ENCODE measurements at regions not wholly inside any gene's neighbourhood (a gene's known extent, or its start where the extent isn't known, plus 50 kb on each side); places are given as distances from the start of the nearest gene placed in this dataset.
"Not testable (repeated sequence)": the region's sequence is repeated elsewhere in the genome, so short reads cannot be mapped to it uniquely, and the experiment has no call there.

DNA sequence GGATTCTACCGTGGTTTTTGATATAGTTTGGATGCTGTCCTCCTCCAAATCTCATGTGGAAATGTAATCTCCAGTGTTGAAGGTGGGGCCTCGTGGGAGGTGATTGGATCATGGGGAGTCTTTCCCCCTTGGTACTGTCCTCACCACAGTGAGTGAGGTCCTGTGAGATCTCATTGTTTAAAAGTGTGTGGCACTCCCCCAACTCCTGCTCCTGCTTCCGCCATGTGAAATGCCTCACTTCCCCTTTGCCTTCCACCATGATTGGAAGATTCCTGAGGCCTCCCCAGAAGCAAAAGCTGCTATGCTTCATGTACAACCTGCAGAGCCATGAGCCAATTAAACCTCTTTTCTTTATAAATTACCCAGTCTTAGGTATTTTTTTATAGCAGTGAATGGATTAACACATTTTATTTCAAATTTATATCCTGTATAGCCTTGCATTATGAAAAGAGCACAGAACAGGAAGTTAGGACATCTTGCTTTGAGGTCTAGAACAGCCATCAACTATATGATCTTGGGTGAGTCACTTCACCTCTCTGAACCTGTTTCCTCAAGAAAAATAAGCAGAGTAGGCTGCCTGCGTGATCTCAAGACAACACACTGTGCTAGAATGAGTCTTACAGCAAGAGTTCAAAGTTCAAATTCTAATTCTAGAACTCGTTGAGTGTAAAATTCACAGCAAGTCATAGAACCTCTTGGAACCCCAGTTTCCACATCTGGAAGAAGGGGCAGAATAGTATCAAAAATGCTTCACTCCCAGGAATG lies 160.9 kb upstream of the EEA1 start:
- H3K4me1 ChIP-seq (ENCODE audit: control insufficient read depth in 1 of 2, low read depth in 2 of 2), result peaks cover 5 to 7% of the 10 kb centered on the region in 2 donors
- no peak overlapping the region for H3K4me3 ChIP-seq
- no peak for ATAC-seq (ENCODE audit: insufficient number of reproducible peaks, low FRiP score, low read depth)
- H3K27ac ChIP-seq, result no peak overlapping the region
- no peaks in the 10 kb centered on the region for H3K27me3 ChIP-seq (replicated peaks; ENCODE audit: insufficient read depth)
- TF ChIP-seq, protein P1, sequence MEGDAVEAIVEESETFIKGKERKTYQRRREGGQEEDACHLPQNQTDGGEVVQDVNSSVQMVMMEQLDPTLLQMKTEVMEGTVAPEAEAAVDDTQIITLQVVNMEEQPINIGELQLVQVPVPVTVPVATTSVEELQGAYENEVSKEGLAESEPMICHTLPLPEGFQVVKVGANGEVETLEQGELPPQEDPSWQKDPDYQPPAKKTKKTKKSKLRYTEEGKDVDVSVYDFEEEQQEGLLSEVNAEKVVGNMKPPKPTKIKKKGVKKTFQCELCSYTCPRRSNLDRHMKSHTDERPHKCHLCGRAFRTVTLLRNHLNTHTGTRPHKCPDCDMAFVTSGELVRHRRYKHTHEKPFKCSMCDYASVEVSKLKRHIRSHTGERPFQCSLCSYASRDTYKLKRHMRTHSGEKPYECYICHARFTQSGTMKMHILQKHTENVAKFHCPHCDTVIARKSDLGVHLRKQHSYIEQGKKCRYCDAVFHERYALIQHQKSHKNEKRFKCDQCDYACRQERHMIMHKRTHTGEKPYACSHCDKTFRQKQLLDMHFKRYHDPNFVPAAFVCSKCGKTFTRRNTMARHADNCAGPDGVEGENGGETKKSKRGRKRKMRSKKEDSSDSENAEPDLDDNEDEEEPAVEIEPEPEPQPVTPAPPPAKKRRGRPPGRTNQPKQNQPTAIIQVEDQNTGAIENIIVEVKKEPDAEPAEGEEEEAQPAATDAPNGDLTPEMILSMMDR (IDR thresholded peaks at IDR 0.05), result no peak
- H3K36me3 ChIP-seq, result no peaks in the 10 kb centered on the region
- no peak for DNase-seq (ENCODE audit: low spot score)
- H3K9me3 ChIP-seq, result no peaks in the 10 kb centered on the region

DNA sequence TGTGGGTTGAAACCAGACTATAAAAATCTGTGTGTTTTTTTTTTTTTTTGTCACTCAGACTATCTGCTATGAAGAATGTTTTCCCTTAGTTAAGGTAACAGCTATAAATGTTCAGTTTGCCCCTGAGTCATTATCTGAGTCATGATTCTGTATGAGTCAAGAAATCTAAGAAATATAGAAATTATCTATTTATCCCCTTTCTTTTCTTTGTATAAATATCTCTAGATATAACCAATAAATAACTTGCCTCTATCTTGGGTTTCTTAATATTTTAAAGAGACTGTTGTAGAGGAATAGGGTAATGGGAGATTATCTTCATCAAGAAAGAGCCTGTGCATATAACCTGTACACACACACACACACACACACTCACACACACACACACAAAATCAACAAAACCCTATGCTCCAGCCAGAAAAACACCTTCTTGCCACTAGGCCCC lies 161.7 kb upstream of the EEA1 start:
- no peak overlapping the region for H3K27ac ChIP-seq
- no peaks in the 10 kb centered on the region for H3K9me3 ChIP-seq
- TF ChIP-seq, protein P1 (IDR thresholded peaks at IDR 0.05), result no peak
- H3K4me3 ChIP-seq, result no peak overlapping the region
- DNase-seq (ENCODE audit: low spot score) (no peak), ATAC-seq (ENCODE audit: insufficient number of reproducible peaks, low FRiP score, low read depth) (no peak)
- peaks cover 5 to 7% of the 10 kb centered on the region in 2 donors for H3K4me1 ChIP-seq (ENCODE audit: control insufficient read depth in 1 of 2, low read depth in 2 of 2)
- H3K27me3 ChIP-seq (replicated peaks; ENCODE audit: insufficient read depth), result no peaks in the 10 kb centered on the region
- H3K36me3 ChIP-seq, result no peaks in the 10 kb centered on the region

DNA sequence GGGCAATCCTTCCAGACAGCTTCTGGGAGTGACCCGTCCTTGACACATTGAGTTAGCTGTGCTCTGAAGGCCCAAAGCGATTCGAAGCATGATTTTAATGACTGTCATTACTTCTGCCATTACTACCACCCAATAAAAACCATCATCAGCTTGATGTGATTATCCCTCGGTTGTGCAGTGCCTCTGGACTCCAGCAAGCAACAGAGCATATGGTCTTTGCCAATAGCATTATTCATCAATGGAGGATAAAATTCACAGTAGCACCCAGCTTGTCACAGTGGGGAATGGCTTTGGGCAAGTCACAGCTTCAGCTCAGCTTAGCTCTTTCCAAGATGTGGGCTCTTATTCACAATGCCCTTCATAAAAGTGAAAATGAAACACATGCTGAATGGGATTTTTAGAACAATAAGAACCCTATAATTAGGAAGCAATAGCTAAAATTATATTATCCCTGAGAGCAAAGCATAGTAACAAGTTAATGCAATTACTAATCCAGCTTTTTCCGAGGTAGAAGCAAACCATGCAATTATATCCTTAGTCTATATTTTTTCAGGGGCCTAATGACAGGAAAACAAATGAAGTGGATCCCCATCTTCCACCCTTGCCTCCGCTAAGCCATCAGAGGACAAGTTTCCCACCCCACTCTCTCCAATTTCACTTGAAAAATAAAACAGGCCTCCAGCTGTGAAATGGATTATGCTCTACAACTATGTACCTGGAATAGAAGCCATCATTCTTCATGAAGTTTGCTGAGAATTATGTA lies 163.0 kb upstream of the EEA1 start:
- Histone ChIP-seq H3K4me3 (no peak overlapping the region), H3K27me3 (replicated peaks; ENCODE audit: insufficient read depth) (no peaks in the 10 kb centered on the region), H3K9me3 (no peaks in the 10 kb centered on the region), H3K36me3 (no peaks in the 10 kb centered on the region), H3K4me1 (ENCODE audit: control insufficient read depth in 1 of 2, low read depth in 2 of 2) (peaks cover 5 to 7% of the 10 kb centered on the region in 2 donors), H3K27ac (no peak overlapping the region)
- TF ChIP-seq, protein P1 (IDR thresholded peaks at IDR 0.05), result no peak
- DNase-seq (ENCODE audit: low spot score) (no peak), ATAC-seq (ENCODE audit: insufficient number of reproducible peaks, low FRiP score, low read depth) (no peak)

DNA sequence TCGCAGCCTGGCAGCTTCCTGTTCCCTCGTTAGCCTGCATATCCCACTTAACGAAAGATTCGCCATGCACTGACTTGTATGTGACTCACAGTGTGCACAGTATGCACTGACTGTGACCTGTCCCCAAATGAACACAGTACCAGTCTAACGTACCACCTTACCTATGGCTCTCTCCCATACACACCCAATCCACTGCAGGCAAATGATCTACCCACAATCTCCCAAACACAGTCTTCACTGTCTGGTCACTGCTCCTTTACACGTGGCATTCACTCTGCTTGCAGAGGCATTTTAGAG lies 163.5 kb upstream of the EEA1 start:
- no peaks in the 10 kb centered on the region for H3K9me3 ChIP-seq
- no peak overlapping the region for H3K27ac ChIP-seq
- DNase-seq (ENCODE audit: low spot score), result no peak
- no peak for ATAC-seq (ENCODE audit: insufficient number of reproducible peaks, low FRiP score, low read depth)
- no peak overlapping the region for H3K4me3 ChIP-seq
- TF ChIP-seq, protein P1 (IDR thresholded peaks at IDR 0.05), result no peak
- H3K27me3 ChIP-seq (replicated peaks; ENCODE audit: insufficient read depth), result no peaks in the 10 kb centered on the region
- no peaks in the 10 kb centered on the region for H3K36me3 ChIP-seq
- peaks cover 5 to 7% of the 10 kb centered on the region in 2 donors for H3K4me1 ChIP-seq (ENCODE audit: control insufficient read depth in 1 of 2, low read depth in 2 of 2)

DNA sequence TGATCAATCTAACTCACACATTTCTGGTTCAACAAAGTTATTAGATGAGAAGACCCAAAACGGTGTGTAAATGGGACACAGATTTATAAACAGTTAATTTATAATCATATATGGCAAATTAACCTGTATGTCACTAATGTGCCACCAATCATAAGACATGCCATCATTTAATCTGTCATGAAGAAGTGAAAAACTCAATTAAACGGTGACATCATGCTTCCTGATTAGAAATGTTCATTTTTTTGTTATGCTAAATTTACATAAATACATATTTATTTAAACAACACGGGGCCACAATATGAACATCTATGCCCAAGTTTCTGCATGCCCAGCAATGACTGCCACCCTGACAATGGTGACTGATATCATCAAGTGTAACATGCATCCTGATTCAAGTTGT lies 164.1 kb upstream of the EEA1 start:
- ATAC-seq (ENCODE audit: insufficient number of reproducible peaks, low FRiP score, low read depth), result no peak
- no peaks in the 10 kb centered on the region for H3K27me3 ChIP-seq (replicated peaks; ENCODE audit: insufficient read depth)
- no peaks in the 10 kb centered on the region for H3K9me3 ChIP-seq
- no peaks in the 10 kb centered on the region for H3K36me3 ChIP-seq
- H3K27ac ChIP-seq, result no peak overlapping the region
- H3K4me3 ChIP-seq, result no peak overlapping the region
- H3K4me1 ChIP-seq (ENCODE audit: control insufficient read depth in 1 of 2, low read depth in 2 of 2), result peaks cover 5 to 7% of the 10 kb centered on the region in 2 donors
- no peak for DNase-seq (ENCODE audit: low spot score)
- TF ChIP-seq, protein P1 (IDR thresholded peaks at IDR 0.05), result no peak

DNA sequence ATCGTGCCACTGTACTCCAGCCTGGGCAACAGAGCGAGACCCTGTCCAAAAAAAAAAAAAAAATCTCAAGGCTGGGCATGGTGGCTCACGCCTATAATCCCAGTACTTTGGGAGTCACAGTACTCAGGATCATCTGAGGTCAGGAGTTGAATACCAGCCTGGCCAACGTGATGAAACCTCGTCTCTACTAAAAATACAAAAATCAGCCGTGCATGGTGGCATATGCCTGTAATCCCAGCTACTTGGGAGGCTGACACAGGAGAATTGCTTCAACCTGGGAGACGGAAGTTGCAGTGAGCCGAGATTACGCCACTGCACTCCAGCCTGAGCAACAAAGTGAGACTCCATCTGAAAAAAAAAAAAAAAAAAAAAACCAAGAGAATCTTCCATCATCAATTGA lies 165.1 kb upstream of the EEA1 start:
- ATAC-seq (ENCODE audit: insufficient number of reproducible peaks, low FRiP score, low read depth); H3K4me3 ChIP-seq; H3K4me1 ChIP-seq (ENCODE audit: control insufficient read depth in 1 of 2, low read depth in 2 of 2): not testable (repeated sequence)

More for the DNA sequence above, 165.1 kb upstream of the EEA1 start:
- not testable (repeated sequence) for DNase-seq (ENCODE audit: low spot score); H3K9me3 ChIP-seq; H3K27me3 ChIP-seq (replicated peaks; ENCODE audit: insufficient read depth); H3K27ac ChIP-seq; H3K36me3 ChIP-seq
